ENCODE measurements at regions not wholly inside any gene's neighbourhood (a gene's known extent, or its start where the extent isn't known, plus 50 kb on each side); places are given as distances from the start of the nearest gene placed in this dataset.
"Not testable (repeated sequence)": the region's sequence is repeated elsewhere in the genome, so short reads cannot be mapped to it uniquely, and the experiment has no call there.

GRCh38 chr14:48027115-48027514 is 351.7 kb upstream of the MDGA2 start:
- no peaks in the 10 kb centered on the region for H3K27me3 ChIP-seq
- TF ChIP-seq CTCF (IDR thresholded peaks at IDR 0.05 in 4 of 5, conservative IDR thresholded peaks at IDR 0.05 in 1 of 5), result no peak
- no peak for TF ChIP-seq POLR2A (IDR thresholded peaks at IDR 0.05)
- H3K4me3 ChIP-seq, result no peak overlapping the region
- no peaks in the 10 kb centered on the region for H3K4me1 ChIP-seq
- ATAC-seq (no peak), DNase-seq (no peak)
- H3K9me3 ChIP-seq, result no peaks in the 10 kb centered on the region
- in situ Hi-C loops (cut with MboI; ENCODE audit: low sequenced_read_pairs in 4 of 4) (no loop called here), intact Hi-C loops (cut with DNase I; ENCODE audit: low total_unique reads) (no loop called here)
- H3K27ac ChIP-seq, result no peak overlapping the region
- no peaks in the 10 kb centered on the region for H3K36me3 ChIP-seq

- in situ Hi-C loops (cut with MboI; ENCODE audit: low sequenced_read_pairs in 4 of 4) (no loop called here), intact Hi-C loops (cut with DNase I; ENCODE audit: low total_unique reads) (no loop called here)
- ATAC-seq (no peak), DNase-seq (no peak)
- H3K4me1 ChIP-seq, result no peaks in the 10 kb centered on the region
- H3K27me3 ChIP-seq, result no peaks in the 10 kb centered on the region
- no peaks in the 10 kb centered on the region for H3K9me3 ChIP-seq
- H3K36me3 ChIP-seq, result no peaks in the 10 kb centered on the region
- H3K4me3 ChIP-seq, result no peak overlapping the region
- TF ChIP-seq POLR2A (IDR thresholded peaks at IDR 0.05), result no peak
- no peak for TF ChIP-seq CTCF (IDR thresholded peaks at IDR 0.05 in 4 of 5, conservative IDR thresholded peaks at IDR 0.05 in 1 of 5)
- no peak overlapping the region for H3K27ac ChIP-seq
Measured at GRCh38 chr14:48023881-48024280, 348.5 kb upstream of the MDGA2 start.

GRCh38 chr14:48011484-48011883 is 336.1 kb upstream of the MDGA2 start:
- H3K27me3 ChIP-seq; DNase-seq; H3K36me3 ChIP-seq; in situ Hi-C loops (cut with MboI; ENCODE audit: low sequenced_read_pairs in 4 of 4); H3K4me3 ChIP-seq; intact Hi-C loops (cut with DNase I; ENCODE audit: low total_unique reads); H3K9me3 ChIP-seq; H3K27ac ChIP-seq; ATAC-seq; H3K4me1 ChIP-seq: not testable (repeated sequence)

- DNase-seq (no peak), ATAC-seq (no peak)
- no peaks in the 10 kb centered on the region for H3K36me3 ChIP-seq
- no peaks in the 10 kb centered on the region for H3K4me1 ChIP-seq
- in situ Hi-C loops (cut with MboI; ENCODE audit: low sequenced_read_pairs in 4 of 4), result no loop called here
- H3K9me3 ChIP-seq, result no peaks in the 10 kb centered on the region
- intact Hi-C loops (cut with DNase I; ENCODE audit: low total_unique reads), result no loop called here
- no peaks in the 10 kb centered on the region for H3K27me3 ChIP-seq
- no peak for TF ChIP-seq CTCF (IDR thresholded peaks at IDR 0.05 in 4 of 5, conservative IDR thresholded peaks at IDR 0.05 in 1 of 5)
- H3K4me3 ChIP-seq, result no peak overlapping the region
- no peak overlapping the region for H3K27ac ChIP-seq
Measured at GRCh38 chr14:48008646-48009045, 333.2 kb upstream of the MDGA2 start.

GRCh38 chr14:48005986-48006385 is 330.6 kb upstream of the MDGA2 start:
- intact Hi-C loops (cut with DNase I; ENCODE audit: low total_unique reads) (no loop called here), in situ Hi-C loops (cut with MboI; ENCODE audit: low sequenced_read_pairs in 4 of 4) (no loop called here)
- Histone ChIP-seq H3K36me3 (no peaks in the 10 kb centered on the region), H3K27ac (no peak overlapping the region), H3K4me1 (no peaks in the 10 kb centered on the region), H3K27me3 (no peaks in the 10 kb centered on the region), H3K9me3 (no peaks in the 10 kb centered on the region), H3K4me3 (no peak overlapping the region)
- TF ChIP-seq POLR2A (IDR thresholded peaks at IDR 0.05), result no peak
- TF ChIP-seq CTCF (IDR thresholded peaks at IDR 0.05 in 4 of 5, conservative IDR thresholded peaks at IDR 0.05 in 1 of 5), result no peak
- DNase-seq (no peak), ATAC-seq (no peak)

Measured in gastrocnemius medialis (tissue), 4 donors.